MM.1S (cell line): ENCODE measurements at regions not wholly inside any gene's neighbourhood (a gene's known extent, or its start where the extent isn't known, plus 50 kb on each side); places are given as distances from the start of the nearest gene placed in this dataset.

Experiments
- DNase-seq: peaks from one replicate; pipeline ENCODE4 v3.0.0-alpha.2; 2015
- H2AFZ ChIP-seq: fragments of 300-600 bp; sonication (generic); 2 replicates; pipeline ENCODE4 v1.6.0; 2016; ENCODE audit warnings: antibody characterized with exemption, low read length
- H3F3A ChIP-seq: fragments of 300-600 bp; sonication (generic); 2 replicates; pipeline ENCODE4 v1.6.1; 2016; ENCODE audit warnings: mild to moderate bottlenecking, antibody characterized with exemption, low read length, moderate library complexity, mixed read lengths; ENCODE audit not compliant: insufficient read depth
- H3K27ac ChIP-seq: fragments of 300-600 bp; sonication (generic); 2 replicates; pipeline ENCODE4 v1.5.1; 2016; ENCODE audit warnings: mild to moderate bottlenecking, low read length
- H3K27me3 ChIP-seq: fragments of 300-600 bp; sonication (generic); replicated peaks from 2 replicates; pipeline ENCODE4 v1.6.0; 2016; ENCODE audit warnings: low read length; ENCODE audit not compliant: insufficient read depth
- H3K36me3 ChIP-seq: fragments of 300-600 bp; sonication (generic); replicated peaks from 2 replicates; pipeline ENCODE4 v1.6.1; 2016; ENCODE audit warnings: mild to moderate bottlenecking, low read length, mixed read lengths; ENCODE audit not compliant: insufficient read depth
- H3K4me1 ChIP-seq: fragments of 300-600 bp; sonication (generic); 2 replicates; pipeline ENCODE4 v1.6.1; 2016; ENCODE audit warnings: low read length, mixed read lengths
- H3K4me2 ChIP-seq: fragments of 300-600 bp; sonication (generic); 2 replicates; pipeline ENCODE4 v1.6.0; 2016; ENCODE audit warnings: low read depth, low read length
- H3K4me3 ChIP-seq: fragments of 300-600 bp; sonication (generic); 2 replicates; pipeline ENCODE4 v1.5.1; 2016; ENCODE audit warnings: low read length, mixed read lengths
- H3K79me2 ChIP-seq: fragments of 300-600 bp; sonication (generic); 2 replicates; pipeline ENCODE4 v1.6.1; 2016; ENCODE audit warnings: mixed run types, low read length, mixed read lengths
- H3K9ac ChIP-seq: fragments of 300-600 bp; sonication (generic); 2 replicates; pipeline ENCODE4 v1.6.1; 2016; ENCODE audit warnings: low read length, mixed read lengths
- H3K9me2 ChIP-seq: fragments of 300-600 bp; sonication (generic); replicated peaks from 2 replicates; pipeline ENCODE4 v1.6.1; 2016; ENCODE audit warnings: mild to moderate bottlenecking, low read length, mixed read lengths; ENCODE audit not compliant: insufficient read depth
- H3K9me3 ChIP-seq: fragments of 300-600 bp; sonication (generic); replicated peaks from 2 replicates; pipeline ENCODE4 v1.6.1; 2016; ENCODE audit warnings: mild to moderate bottlenecking, low read length, mixed read lengths; ENCODE audit not compliant: insufficient read depth
- H4K20me1 ChIP-seq: fragments of 300-600 bp; sonication (generic); 2 replicates; pipeline ENCODE4 v1.6.1; 2016; ENCODE audit warnings: mild to moderate bottlenecking, low read length, moderate library complexity, mixed read lengths; ENCODE audit not compliant: insufficient read depth
- CTCF ChIP-seq: fragments of 300-600 bp; sonication (generic); IDR thresholded peaks from 2 replicates; pipeline ENCODE4 v1.5.1; 2016; ENCODE audit warnings: antibody characterized with exemption, low read length, mixed read lengths
- EZH2 ChIP-seq: fragments of 300-600 bp; sonication (generic); optimal IDR thresholded peaks from 2 replicates; pipeline ENCODE3; 2017; ENCODE audit warnings: low read depth, mild to moderate bottlenecking, antibody characterized with exemption, low read length, mixed read lengths
- EZH2phosphoT487 ChIP-seq: fragments of 300-600 bp; sonication (generic); IDR thresholded peaks from 2 replicates; pipeline ENCODE4 v1.6.1; 2018; ENCODE audit warnings: antibody characterized with exemption, low read length

- Histone ChIP-seq H3K9me2 (no peaks in the 10 kb centered on the region), H4K20me1 (no peaks in the 10 kb centered on the region), H3K9ac (no peak overlapping the region), H3K79me2 (no peaks in the 10 kb centered on the region), H3K27ac (no peak overlapping the region), H3K4me1 (no peaks in the 10 kb centered on the region), H3K4me3 (no peak overlapping the region), H3K9me3 (no peaks in the 10 kb centered on the region), H2AFZ (no peak overlapping the region), H3K36me3 (no peaks in the 10 kb centered on the region), H3F3A (no peaks in the 10 kb centered on the region), H3K4me2 (no peak overlapping the region), H3K27me3 (no peaks in the 10 kb centered on the region)
- no peak for DNase-seq
- TF ChIP-seq EZH2 = no peak
- no peak for TF ChIP-seq EZH2phosphoT487
- no peak for TF ChIP-seq CTCF
Observed at GRCh38 chr1:118325550-118326225, 140.7 kb upstream of the SPAG17 start.

GRCh38 chr1:118323246-118323645, 138.2 kb upstream of the SPAG17 start:
- no peaks in the 10 kb centered on the region for H3K27me3 ChIP-seq
- no peak for DNase-seq
- no peaks in the 10 kb centered on the region for H3K36me3 ChIP-seq
- H3K79me2 ChIP-seq = no peaks in the 10 kb centered on the region
- H3K27ac ChIP-seq = no peak overlapping the region
- H4K20me1 ChIP-seq = no peaks in the 10 kb centered on the region
- no peak overlapping the region for H3K4me3 ChIP-seq
- no peaks in the 10 kb centered on the region for H3K4me1 ChIP-seq
- H3F3A ChIP-seq = no peaks in the 10 kb centered on the region
- H2AFZ ChIP-seq = no peak overlapping the region
- H3K9me2 ChIP-seq = no peaks in the 10 kb centered on the region
- H3K4me2 ChIP-seq = no peak overlapping the region
- TF ChIP-seq CTCF = no peak
- TF ChIP-seq EZH2phosphoT487 = no peak
- no peak for TF ChIP-seq EZH2
- no peaks in the 10 kb centered on the region for H3K9me3 ChIP-seq
- H3K9ac ChIP-seq = no peak overlapping the region

- Histone ChIP-seq H4K20me1 (no peaks in the 10 kb centered on the region), H3K9me3 (no peaks in the 10 kb centered on the region), H2AFZ (no peak overlapping the region), H3K79me2 (no peaks in the 10 kb centered on the region), H3K9ac (no peak overlapping the region), H3K27me3 (no peaks in the 10 kb centered on the region), H3F3A (no peaks in the 10 kb centered on the region), H3K4me3 (no peak overlapping the region), H3K9me2 (no peaks in the 10 kb centered on the region), H3K36me3 (no peaks in the 10 kb centered on the region), H3K4me1 (no peaks in the 10 kb centered on the region), H3K4me2 (no peak overlapping the region), H3K27ac (no peak overlapping the region)
- no peak for DNase-seq
- no peak for TF ChIP-seq CTCF
- no peak for TF ChIP-seq EZH2
- no peak for TF ChIP-seq EZH2phosphoT487
Observed at GRCh38 chr1:118322331-118322730, 137.3 kb upstream of the SPAG17 start.
